Right lung (tissue), 2 donors: ENCODE measurements at regions not wholly inside any gene's neighbourhood (a gene's known extent, or its start where the extent isn't known, plus 50 kb on each side); places are given as distances from the start of the nearest gene placed in this dataset.
"Not testable (repeated sequence)": the region's sequence is repeated elsewhere in the genome, so short reads cannot be mapped to it uniquely, and the experiment has no call there.

Experiments used
- DNase-seq, 2 donors: peaks; one replicate each; pipeline ENCODE4 v3.0.0-alpha.2; 2013

GRCh38 chr1:112818990-112819689, 104.0 kb upstream of the PPM1J start:
- no peak for DNase-seq

- no peak for DNase-seq
Observed at GRCh38 chr1:112817555-112818373, 102.6 kb upstream of the PPM1J start.

GRCh38 chr1:112815376-112815775, 100.2 kb upstream of the PPM1J start:
- no peak for DNase-seq

DNA sequence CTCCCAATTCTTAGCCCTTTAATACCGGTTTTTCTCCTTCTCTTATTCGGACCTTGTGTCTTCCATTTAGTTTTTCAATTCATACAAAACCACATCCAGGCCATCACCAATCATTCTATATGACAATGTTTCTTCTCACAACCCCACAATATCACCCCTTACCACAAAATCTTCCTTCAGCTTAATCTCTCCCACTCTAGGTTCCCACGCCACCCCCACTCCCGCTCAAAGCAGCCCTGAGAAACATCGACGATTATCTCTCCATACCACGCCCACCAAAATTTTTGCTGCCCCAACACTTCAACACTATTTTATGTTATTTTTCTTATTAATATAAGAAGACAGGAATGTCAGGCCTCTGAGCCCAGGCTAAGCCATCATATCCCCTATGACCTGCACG, 99.5 kb upstream of the PPM1J start:
- DNase-seq: not testable (repeated sequence)

- DNase-seq: peak; percentile 35 to 45
Observed at GRCh38 chr1:112808861-112809684, 93.9 kb upstream of the PPM1J start.

DNA sequence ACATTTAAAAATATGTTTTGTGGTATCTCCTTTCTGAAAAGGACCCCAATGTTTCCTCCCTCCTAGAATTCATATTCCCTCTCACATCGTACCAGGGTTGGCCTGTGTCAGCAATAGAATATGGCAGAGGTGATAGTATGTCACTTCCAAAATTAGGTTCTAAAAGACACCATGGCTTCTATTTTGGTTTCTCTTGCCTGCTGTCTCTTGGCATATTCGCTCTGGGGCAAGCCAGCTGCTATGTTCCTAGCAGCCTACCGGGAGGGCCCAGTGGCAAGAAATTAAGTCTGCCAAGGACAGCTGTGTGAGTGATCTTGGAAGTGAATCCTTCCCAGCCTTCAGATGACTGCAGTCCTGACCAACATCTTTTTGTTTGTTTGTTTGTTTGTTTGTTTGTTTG, 92.9 kb upstream of the PPM1J start:
- DNase-seq: no peak

- DNase-seq: no peak
Observed at GRCh38 chr1:112807117-112807516, 92.0 kb upstream of the PPM1J start.

DNA sequence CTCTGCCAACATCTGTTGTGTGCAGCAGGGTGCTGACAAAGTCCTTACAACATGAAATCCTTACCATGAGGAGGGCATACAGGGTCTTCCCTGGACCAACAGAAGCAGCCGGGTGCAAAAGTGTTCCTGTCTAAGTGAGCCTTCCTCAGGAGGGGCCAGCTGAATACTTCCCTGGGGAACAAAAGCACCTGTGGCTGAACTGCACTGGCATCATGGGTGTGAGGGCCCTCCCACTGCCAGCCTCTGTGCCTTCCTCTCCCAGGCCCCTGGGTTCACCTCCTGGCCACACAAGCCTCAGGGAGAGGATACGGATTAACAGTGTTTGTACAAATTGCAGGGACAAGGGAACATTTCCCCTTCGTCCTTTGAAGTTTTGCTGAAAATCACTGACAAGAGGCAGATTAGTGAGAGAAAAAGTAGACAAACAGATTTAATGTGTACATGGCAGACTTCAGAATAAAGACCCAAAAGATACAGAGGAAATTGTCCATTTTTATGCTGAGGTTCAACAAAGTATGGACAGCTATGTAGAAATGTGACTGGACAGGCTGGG, 91.0 kb upstream of the PPM1J start:
- no peak for DNase-seq

- DNase-seq: no peak
Observed at GRCh38 chr1:112805155-112805853, 90.2 kb upstream of the PPM1J start.

DNA sequence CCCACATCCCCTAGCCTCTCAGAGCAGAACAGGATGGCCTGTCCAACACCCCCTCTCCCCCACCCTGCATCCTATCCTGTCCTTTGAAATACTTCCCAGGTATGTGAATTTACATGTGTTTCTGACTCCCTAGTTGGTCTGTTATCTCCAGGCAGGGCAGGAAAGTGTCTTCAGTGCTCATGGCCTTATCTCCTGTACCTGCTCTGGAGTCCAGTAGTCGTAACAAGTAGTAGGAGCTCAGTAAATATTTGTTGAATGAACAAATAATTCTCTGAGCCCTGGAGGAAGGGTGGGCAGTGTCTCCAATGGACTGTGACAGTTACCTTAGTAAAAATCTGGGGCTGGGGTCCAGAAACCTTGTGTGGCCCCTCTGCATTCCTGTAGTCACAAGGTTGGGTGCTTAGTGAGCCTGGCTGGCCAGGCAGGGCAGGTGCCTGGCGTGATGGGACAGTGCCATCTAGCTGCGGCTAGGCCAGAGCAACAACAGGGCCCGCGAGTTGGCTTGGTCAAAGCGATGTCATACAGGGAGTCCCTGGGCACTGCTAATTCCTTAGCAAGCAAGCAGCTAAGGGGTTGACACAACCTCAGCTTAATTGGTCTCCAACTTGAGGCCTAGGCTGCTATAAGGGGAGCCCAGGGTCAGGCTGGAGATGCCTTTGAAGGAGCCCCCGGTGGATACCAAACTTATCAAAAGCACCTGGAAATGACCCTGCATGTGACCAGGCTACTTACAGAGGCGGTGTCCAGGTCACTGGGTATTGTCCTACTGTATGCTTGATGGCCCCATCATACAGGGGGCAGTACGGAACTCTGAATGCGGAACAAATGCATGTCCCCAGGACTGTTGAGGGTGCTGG, 89.0 kb upstream of the PPM1J start:
- DNase-seq: peak; percentile 41 to 50

DNA sequence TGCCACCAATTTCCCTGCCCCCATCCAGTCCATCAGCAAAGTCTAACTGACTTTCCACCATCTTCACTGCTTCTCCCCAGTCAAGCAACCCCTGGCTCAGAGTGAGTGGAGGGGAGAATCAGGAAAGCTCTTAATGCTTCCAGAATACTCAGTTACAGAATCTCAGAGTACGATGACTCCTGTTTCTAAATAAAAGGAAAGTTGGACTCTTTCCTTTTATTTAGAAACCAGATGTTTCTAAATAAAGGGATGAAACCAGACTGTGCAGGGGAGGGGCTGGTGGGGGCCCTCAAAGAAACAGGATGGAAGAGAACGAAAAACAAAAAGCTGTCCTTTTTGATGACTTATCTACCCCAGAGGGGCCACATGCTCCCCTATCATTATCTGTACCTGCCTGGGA, 85.2 kb upstream of the PPM1J start:
- DNase-seq: no peak

- DNase-seq: no peak
Observed at GRCh38 chr1:112798292-112798691, 83.2 kb upstream of the PPM1J start.

- no peak for DNase-seq
Observed at GRCh38 chr1:112797224-112797623, 82.1 kb upstream of the PPM1J start.

DNA sequence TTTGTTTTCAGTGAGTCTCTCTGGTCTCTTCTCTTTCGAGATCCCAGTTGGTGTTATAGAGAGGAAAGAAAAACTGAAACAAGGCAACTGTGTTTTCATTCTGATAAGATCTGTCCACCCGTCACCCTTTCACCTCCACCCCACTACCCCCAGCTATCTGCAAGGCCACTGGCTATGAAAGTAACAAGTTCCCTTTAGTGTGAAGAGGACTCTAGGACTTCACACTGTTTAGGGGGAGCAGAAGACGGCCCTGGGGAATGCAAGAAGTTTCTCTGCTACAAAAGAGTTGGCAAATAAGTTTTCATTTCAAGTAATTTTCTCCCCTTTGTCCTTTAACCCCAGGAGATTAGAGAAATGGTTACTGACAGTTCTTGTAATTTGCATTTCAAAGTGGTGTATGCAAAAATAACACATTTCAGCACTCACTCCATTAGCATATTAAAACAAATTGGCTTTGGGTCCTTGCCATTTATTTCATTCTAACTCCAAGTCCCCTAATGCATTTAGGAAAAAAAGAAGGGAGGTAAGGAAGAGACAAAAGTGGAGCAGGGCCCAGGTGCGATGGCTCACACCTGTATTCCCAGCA, 79.6 kb upstream of the PPM1J start:
- no peak for DNase-seq

GRCh38 chr1:112793631-112794565, 78.8 kb upstream of the PPM1J start:
- DNase-seq: no peak

DNA sequence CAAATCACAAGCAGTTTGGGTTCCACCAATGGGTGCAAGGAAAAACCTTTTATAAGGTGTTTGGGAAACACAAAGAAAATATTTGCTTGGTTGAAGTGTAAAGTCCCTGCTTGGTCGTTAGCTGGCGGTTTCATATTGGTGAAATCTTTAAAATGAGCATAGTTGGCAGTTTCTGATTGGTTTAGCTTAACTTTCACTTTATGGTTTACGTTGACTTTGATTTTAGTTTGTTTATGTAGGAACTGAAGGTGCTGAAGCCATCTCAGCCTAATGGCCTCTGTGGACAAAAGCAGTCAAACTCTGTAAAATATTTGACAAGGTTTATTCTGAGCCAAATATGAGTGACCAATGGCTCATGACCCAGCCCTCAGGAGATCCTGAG, 76.6 kb upstream of the PPM1J start:
- DNase-seq: no peak

DNA sequence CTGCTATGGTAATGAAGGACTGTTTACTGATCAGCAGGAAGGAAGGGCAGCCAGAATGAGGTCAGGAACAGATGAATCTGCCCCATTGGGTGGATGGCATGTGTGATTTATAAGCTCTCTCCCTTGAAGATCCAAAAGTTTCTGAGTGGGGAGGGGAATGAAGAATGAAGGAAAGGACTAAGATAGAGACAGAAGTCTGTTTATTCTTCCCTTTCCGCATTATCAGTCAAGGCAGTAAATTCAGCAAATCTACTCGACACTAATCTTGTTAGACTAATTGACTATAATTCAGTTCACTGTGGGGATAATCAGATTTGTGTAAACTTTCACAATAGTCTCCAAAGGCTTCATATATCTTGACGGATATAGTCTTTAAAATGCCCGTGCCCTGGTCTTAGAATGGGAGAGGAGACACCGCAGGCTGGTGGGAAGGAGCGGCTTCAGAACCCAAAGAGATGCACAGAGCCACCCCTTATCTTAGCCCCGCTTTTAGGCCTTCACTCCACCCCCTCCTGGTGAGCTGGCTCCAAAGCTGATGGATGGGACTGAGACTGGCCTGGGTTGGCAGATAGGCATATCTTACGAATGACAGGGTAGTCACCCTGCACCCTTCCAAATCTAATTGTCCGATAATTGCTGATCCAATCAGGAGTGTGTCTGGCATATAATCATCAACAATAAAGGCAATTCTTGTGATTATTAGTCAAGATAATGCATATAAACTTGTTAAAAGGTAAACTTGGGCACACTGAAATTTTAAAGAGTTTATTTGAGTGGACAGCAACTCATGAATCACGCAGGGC, 76.0 kb upstream of the PPM1J start:
- DNase-seq: no peak

- no peak for DNase-seq
Observed at GRCh38 chr1:112788561-112788960, 73.4 kb upstream of the PPM1J start.
